HG02642 (cell line): ENCODE measurements at regions not wholly inside any gene's neighbourhood (a gene's known extent, or its start where the extent isn't known, plus 50 kb on each side); places are given as distances from the start of the nearest gene placed in this dataset.
"Not testable (repeated sequence)": the region's sequence is repeated elsewhere in the genome, so short reads cannot be mapped to it uniquely, and the experiment has no call there.

Experiments used
- ATAC-seq: cut with Tn5 transposase; IDR thresholded peaks from one replicate; pipeline ENCODE4 v1.9.1; 2021; ENCODE audit warnings: mild to moderate bottlenecking; ENCODE audit not compliant: unreplicated experiment, poor library complexity

GRCh38 chr3:20250314-20250713 is 64.3 kb upstream of the SGO1 start:
- ATAC-seq = no peak

- peak; percentile 74 for ATAC-seq
Observed at GRCh38 chr3:20246662-20247061, 60.7 kb upstream of the SGO1 start.

DNA sequence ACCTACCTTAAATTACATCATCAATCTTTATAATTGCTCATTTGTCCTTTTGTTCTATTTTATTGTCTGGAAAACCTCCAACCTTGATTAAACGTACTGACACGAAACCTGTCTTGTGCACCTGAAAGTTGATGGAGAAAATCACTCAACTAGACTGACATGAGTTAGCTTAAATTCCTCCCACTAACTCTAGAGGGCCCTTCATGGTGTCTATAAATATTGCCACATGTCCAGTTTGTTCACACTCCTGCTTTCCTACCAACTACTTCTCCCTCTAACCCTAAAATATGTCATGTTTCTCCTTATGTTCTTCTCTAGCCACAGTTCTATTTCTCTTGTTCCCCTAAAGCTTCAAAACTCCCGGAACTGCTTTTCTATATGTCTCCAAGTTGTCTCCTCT is 59.8 kb upstream of the SGO1 start:
- no peak for ATAC-seq

DNA sequence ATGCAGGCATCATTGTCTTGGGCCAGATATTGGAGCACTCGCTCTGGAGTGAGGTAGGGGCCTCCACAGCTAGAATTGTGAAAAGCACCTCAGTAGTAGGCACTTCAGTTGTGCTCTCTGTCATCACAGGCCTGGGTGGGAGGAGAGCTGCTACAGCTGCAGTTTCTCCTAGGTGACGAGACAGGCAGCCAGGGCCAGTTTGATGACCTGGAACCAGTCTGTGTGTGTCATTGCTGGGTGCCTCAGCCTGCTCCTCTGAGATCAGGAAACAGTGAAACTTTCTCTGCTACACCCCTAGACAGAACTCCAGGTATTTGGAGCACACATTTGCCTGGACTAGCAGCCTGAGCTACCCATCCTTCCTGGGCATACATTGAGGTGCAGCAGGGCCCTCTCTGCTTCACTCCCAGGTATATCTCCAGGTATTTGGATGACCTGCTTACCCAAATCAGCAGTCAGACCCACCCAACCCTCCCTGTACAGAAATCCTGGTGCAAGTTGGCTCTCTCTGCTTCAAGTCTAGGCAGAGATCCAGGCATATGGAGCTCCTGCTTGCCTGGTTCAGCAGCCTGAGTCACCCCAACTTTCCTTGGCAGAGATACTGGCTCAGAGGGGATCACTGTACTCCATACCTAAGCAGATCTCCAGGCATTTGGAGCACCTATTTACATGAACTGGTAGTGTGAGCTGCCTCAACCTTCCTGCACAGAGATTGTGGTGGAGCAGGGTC is 54.3 kb upstream of the SGO1 start:
- ATAC-seq = no peak

- ATAC-seq = not testable (repeated sequence)
Observed at GRCh38 chr3:20238199-20238598, 52.2 kb upstream of the SGO1 start.

DNA sequence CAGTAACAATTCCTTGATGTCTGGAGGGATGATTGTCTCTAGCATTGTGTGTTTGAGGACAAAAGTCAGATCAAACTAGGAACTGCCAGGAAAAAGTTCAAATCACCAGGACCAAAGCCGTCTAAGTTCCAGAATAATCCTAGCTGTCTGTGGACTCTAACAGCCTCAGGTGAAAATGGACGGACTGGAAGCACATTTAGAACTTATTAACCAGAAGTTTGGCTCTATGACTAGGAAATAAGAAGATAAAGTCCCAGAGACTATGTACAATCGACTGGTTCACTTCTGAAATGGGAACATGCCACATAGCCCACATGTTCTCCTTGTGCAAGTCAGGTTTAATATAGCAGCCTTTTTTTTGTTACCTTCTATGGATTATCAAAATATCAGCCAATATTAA is 50.6 kb upstream of the SGO1 start:
- no peak for ATAC-seq
